SK-N-SH treated with all-trans-retinoic acid at 6 μM for 48 hours (cell line): ENCODE measurements at regions not wholly inside any gene's neighbourhood (a gene's known extent, or its start where the extent isn't known, plus 50 kb on each side); places are given as distances from the start of the nearest gene placed in this dataset.

ENCODE experiments used
- ATAC-seq: fragments of 200-7000 bp; cut with Tn5 transposase; 3 replicates; pipeline ENCODE4 v1.9.1; 2020; ENCODE audit warnings: mild to moderate bottlenecking, moderate library complexity
- ARNTL ChIP-seq: fragments of 450-650 bp; formaldehyde crosslinking; IDR thresholded peaks from 2 replicates; pipeline ENCODE4 v1.5.0; 2020; ENCODE audit warnings: low read depth, mild to moderate bottlenecking, moderate library complexity, borderline replicate concordance
- BACH2 ChIP-seq: fragments of 250-450 bp; sonication (Bioruptor Pico); IDR thresholded peaks from 2 replicates; pipeline ENCODE4 v1.9.0; 2021; ENCODE audit warnings: mild to moderate bottlenecking, borderline replicate concordance
- CSDC2 ChIP-seq: fragments of 250-450 bp; sonication (Bioruptor Pico); IDR thresholded peaks from 2 replicates; pipeline ENCODE4 v1.5.0; 2020; ENCODE audit warnings: mild to moderate bottlenecking, moderate library complexity
- ESRRG ChIP-seq: fragments of 250-450 bp; sonication (Bioruptor Pico); IDR thresholded peaks from 2 replicates; pipeline ENCODE4 v1.6.1; 2021; ENCODE audit warnings: mild to moderate bottlenecking
- GLIS3 ChIP-seq: fragments of 250-450 bp; sonication (Bioruptor Pico); IDR thresholded peaks from 2 replicates; pipeline ENCODE4 v1.5.0; 2020; ENCODE audit warnings: mild to moderate bottlenecking, moderate library complexity
- ISL1 ChIP-seq: fragments of 250-450 bp; sonication (Bioruptor Pico); IDR thresholded peaks from 2 replicates; pipeline ENCODE4 v2.1.2; 2022; ENCODE audit warnings: mild to moderate bottlenecking, moderate library complexity
- OSR1 ChIP-seq: fragments of 250-450 bp; sonication (Bioruptor Pico); IDR thresholded peaks from 2 replicates; pipeline ENCODE4 v1.8.0; 2022; ENCODE audit warnings: moderate library complexity, mild to moderate bottlenecking, inconsistent platforms
- PPARA ChIP-seq: fragments of 250-450 bp; sonication (Bioruptor Pico); IDR thresholded peaks from 2 replicates; pipeline ENCODE4 v1.5.0; 2020; ENCODE audit warnings: mild to moderate bottlenecking, borderline replicate concordance
- RARB ChIP-seq: fragments of 250-450 bp; sonication (Bioruptor Pico); IDR thresholded peaks from 2 replicates; pipeline ENCODE4 v1.8.0; 2021; ENCODE audit warnings: mild to moderate bottlenecking, moderate library complexity
- SNAI2 ChIP-seq: fragments of 250-450 bp; sonication (Bioruptor Pico); IDR thresholded peaks from 2 replicates; pipeline ENCODE4 v1.5.0; 2020; ENCODE audit warnings: mild to moderate bottlenecking, moderate library complexity
- TCF4 ChIP-seq: fragments of 250-450 bp; sonication (Bioruptor Pico); IDR thresholded peaks from 2 replicates; pipeline ENCODE4 v1.8.0; 2021; ENCODE audit warnings: mild to moderate bottlenecking, moderate library complexity, borderline replicate concordance
- TOX ChIP-seq: fragments of 250-450 bp; sonication (Bioruptor Pico); IDR thresholded peaks from 2 replicates; pipeline ENCODE4 v1.8.0; 2021; ENCODE audit warnings: mild to moderate bottlenecking, moderate library complexity, borderline replicate concordance
- ZC3H10 ChIP-seq: fragments of 250-450 bp; sonication (Bioruptor Pico); IDR thresholded peaks from 2 replicates; pipeline ENCODE4 v1.5.1; 2021; ENCODE audit warnings: mild to moderate bottlenecking, moderate library complexity
- ZFP3 ChIP-seq: fragments of 250-450 bp; sonication (Bioruptor Pico); IDR thresholded peaks from 2 replicates; pipeline ENCODE4 v1.5.0; 2020; ENCODE audit warnings: mild to moderate bottlenecking, moderate library complexity
- ZFP30 ChIP-seq: fragments of 450-650 bp; formaldehyde crosslinking; IDR thresholded peaks from 2 replicates; pipeline ENCODE4 v1.5.0; 2022; ENCODE audit warnings: mild to moderate bottlenecking, moderate library complexity
- ZNF565 ChIP-seq: fragments of 450-650 bp; formaldehyde crosslinking; conservative IDR thresholded peaks from 2 replicates; pipeline ENCODE4 v1.5.0; 2020; ENCODE audit warnings: low read depth, mild to moderate bottlenecking, moderate library complexity
- ZNF70 ChIP-seq: fragments of 450-650 bp; formaldehyde crosslinking; IDR thresholded peaks from 2 replicates; pipeline ENCODE4 v1.5.0; 2020; ENCODE audit warnings: mild to moderate bottlenecking, moderate library complexity
- ZNF8 ChIP-seq: fragments of 450-650 bp; formaldehyde crosslinking; IDR thresholded peaks from 2 replicates; pipeline ENCODE4 v1.5.0; 2020; ENCODE audit warnings: mild to moderate bottlenecking, moderate library complexity
- TF ChIP-seq, protein P1 (sequence below): fragments of 250-450 bp; sonication (Bioruptor Pico); IDR thresholded peaks from 2 replicates; pipeline ENCODE4 v1.5.1; 2020; ENCODE audit warnings: low read depth, mild to moderate bottlenecking, moderate library complexity
- TF ChIP-seq, protein P2 (sequence below): fragments of 250-450 bp; sonication (Bioruptor Pico); IDR thresholded peaks from 2 replicates; pipeline ENCODE4 v1.8.0; 2020; ENCODE audit warnings: mild to moderate bottlenecking, moderate library complexity, borderline replicate concordance
- TF ChIP-seq, protein P3 (sequence below): fragments of 250-450 bp; sonication (Bioruptor Pico); IDR thresholded peaks from 2 replicates; pipeline ENCODE4 v1.8.0; 2021; ENCODE audit warnings: low read depth, mild to moderate bottlenecking, moderate library complexity, borderline replicate concordance
- TF ChIP-seq, protein P4 (sequence below): fragments of 250-450 bp; sonication (Bioruptor Pico); IDR thresholded peaks from 2 replicates; pipeline ENCODE4 v1.5.0; 2020; ENCODE audit warnings: mild to moderate bottlenecking, moderate library complexity
- TF ChIP-seq, protein P5 (sequence below): fragments of 250-450 bp; sonication (Bioruptor Pico); IDR thresholded peaks from 2 replicates; pipeline ENCODE4 v1.5.1; 2021; ENCODE audit warnings: mild to moderate bottlenecking, moderate library complexity

DNA sequence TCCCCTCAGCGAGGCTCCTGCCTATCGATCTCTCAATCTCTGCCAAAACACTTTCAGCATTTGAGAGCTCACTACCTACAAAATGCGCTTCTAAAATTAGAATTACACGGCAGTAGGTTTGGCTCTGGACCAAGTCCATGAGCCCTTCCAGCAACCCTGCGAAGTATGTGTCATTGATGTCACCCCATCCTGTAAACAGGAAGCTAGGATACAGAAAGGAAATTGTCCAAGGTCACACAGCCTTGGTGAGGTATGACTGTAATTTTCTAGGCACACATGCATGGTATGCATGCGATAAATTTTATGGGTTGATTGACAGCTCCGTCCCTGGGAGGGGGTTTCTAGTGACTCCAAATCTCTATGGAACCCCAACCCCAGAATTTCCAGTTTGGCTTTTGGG is 330.3 kb upstream of the CDH5 start:
- 0 out of 3 replicates have a peak, but pooled peaks have one; percentile 11 for ATAC-seq
- TF ChIP-seq, protein P1, sequence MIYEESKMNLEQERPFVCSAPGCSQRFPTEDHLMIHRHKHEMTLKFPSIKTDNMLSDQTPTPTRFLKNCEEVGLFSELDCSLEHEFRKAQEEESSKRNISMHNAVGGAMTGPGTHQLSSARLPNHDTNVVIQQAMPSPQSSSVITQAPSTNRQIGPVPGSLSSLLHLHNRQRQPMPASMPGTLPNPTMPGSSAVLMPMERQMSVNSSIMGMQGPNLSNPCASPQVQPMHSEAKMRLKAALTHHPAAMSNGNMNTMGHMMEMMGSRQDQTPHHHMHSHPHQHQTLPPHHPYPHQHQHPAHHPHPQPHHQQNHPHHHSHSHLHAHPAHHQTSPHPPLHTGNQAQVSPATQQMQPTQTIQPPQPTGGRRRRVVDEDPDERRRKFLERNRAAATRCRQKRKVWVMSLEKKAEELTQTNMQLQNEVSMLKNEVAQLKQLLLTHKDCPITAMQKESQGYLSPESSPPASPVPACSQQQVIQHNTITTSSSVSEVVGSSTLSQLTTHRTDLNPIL (CRISPR knock-in tag) = no peak
- TF ChIP-seq ZC3H10 (no peak), BACH2 (no peak), CSDC2 (CRISPR knock-in tag) (no peak), TCF4 (no peak), ZNF70 (no peak), ZNF565 (CRISPR knock-in tag) (no peak), OSR1 (CRISPR knock-in tag) (no peak), TOX (no peak)
- TF ChIP-seq, protein P2, sequence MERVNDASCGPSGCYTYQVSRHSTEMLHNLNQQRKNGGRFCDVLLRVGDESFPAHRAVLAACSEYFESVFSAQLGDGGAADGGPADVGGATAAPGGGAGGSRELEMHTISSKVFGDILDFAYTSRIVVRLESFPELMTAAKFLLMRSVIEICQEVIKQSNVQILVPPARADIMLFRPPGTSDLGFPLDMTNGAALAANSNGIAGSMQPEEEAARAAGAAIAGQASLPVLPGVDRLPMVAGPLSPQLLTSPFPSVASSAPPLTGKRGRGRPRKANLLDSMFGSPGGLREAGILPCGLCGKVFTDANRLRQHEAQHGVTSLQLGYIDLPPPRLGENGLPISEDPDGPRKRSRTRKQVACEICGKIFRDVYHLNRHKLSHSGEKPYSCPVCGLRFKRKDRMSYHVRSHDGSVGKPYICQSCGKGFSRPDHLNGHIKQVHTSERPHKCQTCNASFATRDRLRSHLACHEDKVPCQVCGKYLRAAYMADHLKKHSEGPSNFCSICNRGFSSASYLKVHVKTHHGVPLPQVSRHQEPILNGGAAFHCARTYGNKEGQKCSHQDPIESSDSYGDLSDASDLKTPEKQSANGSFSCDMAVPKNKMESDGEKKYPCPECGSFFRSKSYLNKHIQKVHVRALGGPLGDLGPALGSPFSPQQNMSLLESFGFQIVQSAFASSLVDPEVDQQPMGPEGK (CRISPR knock-in tag) = no peak

DNA sequence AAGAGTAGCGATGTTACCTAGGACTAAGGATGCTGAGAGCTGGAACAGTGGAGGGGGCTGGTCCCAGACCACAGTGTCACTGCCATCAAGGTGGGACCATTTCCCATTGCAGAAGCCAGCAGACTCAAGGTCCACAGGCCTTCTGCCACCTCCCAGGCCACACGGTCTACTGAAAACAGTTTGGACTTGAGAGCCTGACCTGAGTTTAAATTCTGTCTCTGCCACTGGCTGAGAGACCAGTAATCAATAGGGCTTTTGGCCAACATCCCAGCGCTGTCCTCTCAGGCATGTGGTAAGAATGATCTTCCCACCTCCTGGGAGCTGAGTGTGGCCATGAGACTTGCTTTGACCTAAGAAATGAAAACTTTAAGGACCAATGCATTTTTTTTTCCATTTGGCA is 331.4 kb upstream of the CDH5 start:
- no peak for TF ChIP-seq TOX
- TF ChIP-seq, protein P3, sequence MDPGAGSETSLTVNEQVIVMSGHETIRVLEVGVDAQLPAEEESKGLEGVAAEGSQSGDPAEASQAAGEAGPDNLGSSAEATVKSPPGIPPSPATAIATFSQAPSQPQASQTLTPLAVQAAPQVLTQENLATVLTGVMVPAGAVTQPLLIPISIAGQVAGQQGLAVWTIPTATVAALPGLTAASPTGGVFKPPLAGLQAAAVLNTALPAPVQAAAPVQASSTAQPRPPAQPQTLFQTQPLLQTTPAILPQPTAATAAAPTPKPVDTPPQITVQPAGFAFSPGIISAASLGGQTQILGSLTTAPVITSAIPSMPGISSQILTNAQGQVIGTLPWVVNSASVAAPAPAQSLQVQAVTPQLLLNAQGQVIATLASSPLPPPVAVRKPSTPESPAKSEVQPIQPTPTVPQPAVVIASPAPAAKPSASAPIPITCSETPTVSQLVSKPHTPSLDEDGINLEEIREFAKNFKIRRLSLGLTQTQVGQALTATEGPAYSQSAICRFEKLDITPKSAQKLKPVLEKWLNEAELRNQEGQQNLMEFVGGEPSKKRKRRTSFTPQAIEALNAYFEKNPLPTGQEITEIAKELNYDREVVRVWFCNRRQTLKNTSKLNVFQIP (CRISPR knock-in tag) = no peak
- TF ChIP-seq ESRRG = no peak
- no peak for TF ChIP-seq PPARA (CRISPR knock-in tag)
- TF ChIP-seq GLIS3 (CRISPR knock-in tag) = no peak
- no peak for TF ChIP-seq SNAI2 (CRISPR knock-in tag)
- no peak for TF ChIP-seq ISL1 (CRISPR knock-in tag)
- no peak for TF ChIP-seq RARB (CRISPR knock-in tag)
- TF ChIP-seq, protein P4, sequence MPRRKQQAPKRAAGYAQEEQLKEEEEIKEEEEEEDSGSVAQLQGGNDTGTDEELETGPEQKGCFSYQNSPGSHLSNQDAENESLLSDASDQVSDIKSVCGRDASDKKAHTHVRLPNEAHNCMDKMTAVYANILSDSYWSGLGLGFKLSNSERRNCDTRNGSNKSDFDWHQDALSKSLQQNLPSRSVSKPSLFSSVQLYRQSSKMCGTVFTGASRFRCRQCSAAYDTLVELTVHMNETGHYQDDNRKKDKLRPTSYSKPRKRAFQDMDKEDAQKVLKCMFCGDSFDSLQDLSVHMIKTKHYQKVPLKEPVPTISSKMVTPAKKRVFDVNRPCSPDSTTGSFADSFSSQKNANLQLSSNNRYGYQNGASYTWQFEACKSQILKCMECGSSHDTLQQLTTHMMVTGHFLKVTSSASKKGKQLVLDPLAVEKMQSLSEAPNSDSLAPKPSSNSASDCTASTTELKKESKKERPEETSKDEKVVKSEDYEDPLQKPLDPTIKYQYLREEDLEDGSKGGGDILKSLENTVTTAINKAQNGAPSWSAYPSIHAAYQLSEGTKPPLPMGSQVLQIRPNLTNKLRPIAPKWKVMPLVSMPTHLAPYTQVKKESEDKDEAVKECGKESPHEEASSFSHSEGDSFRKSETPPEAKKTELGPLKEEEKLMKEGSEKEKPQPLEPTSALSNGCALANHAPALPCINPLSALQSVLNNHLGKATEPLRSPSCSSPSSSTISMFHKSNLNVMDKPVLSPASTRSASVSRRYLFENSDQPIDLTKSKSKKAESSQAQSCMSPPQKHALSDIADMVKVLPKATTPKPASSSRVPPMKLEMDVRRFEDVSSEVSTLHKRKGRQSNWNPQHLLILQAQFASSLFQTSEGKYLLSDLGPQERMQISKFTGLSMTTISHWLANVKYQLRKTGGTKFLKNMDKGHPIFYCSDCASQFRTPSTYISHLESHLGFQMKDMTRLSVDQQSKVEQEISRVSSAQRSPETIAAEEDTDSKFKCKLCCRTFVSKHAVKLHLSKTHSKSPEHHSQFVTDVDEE = no peak
- no peak for TF ChIP-seq CSDC2 (CRISPR knock-in tag)
- no peak for TF ChIP-seq OSR1 (CRISPR knock-in tag)
- TF ChIP-seq ARNTL (CRISPR knock-in tag) = no peak
- TF ChIP-seq, protein P1 (CRISPR knock-in tag) = no peak
- no peak for TF ChIP-seq ZFP3 (CRISPR knock-in tag)
- TF ChIP-seq, protein P2 (CRISPR knock-in tag) = no peak
- TF ChIP-seq, protein P5, sequence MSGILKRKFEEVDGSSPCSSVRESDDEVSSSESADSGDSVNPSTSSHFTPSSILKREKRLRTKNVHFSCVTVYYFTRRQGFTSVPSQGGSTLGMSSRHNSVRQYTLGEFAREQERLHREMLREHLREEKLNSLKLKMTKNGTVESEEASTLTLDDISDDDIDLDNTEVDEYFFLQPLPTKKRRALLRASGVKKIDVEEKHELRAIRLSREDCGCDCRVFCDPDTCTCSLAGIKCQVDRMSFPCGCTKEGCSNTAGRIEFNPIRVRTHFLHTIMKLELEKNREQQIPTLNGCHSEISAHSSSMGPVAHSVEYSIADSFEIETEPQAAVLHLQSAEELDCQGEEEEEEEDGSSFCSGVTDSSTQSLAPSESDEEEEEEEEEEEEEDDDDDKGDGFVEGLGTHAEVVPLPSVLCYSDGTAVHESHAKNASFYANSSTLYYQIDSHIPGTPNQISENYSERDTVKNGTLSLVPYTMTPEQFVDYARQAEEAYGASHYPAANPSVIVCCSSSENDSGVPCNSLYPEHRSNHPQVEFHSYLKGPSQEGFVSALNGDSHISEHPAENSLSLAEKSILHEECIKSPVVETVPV (CRISPR knock-in tag) = no peak
- TF ChIP-seq ZNF8 (CRISPR knock-in tag) = no peak
- TF ChIP-seq TCF4 = no peak
- TF ChIP-seq ZNF70 = no peak
- TF ChIP-seq ZFP30 (CRISPR knock-in tag) = no peak
- no peak for ATAC-seq
